ENCODE measurements at regions not wholly inside any gene's neighbourhood (a gene's known extent, or its start where the extent isn't known, plus 50 kb on each side); places are given as distances from the start of the nearest gene placed in this dataset.
A peak's percentile ranks its signal among the peaks of the same experiment; 100 is the strongest.

- no peak for DNase-seq
Measured at GRCh38 chr7:35533902-35534301, 161.0 kb downstream of the HERPUD2 start.

- no peak for DNase-seq
Measured at GRCh38 chr7:35530124-35531109, 164.5 kb downstream of the HERPUD2 start.

- no peak for DNase-seq
Measured at GRCh38 chr7:35529713-35530112, 165.2 kb downstream of the HERPUD2 start.

GRCh38 chr7:35528381-35528977, 166.5 kb downstream of the HERPUD2 start:
- no peak for DNase-seq

DNA sequence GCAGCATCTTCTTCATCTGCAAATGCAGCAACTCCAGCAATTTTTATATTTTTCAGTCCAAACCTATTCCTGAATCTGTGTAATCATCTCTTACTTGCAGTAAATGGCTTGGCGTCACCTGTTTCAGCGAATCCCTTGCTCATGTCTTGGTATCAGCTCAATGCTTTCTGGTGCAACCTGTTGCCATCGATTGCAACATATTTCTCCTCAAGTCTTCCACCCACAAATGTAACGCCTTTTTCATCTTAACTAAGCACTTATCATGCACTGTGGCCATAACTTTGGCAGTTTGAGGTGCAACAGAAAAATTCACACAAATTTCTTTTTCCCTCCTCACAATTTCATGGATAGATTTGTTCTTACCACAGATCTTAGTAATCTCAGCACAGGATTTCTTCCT, 168.3 kb downstream of the HERPUD2 start:
- DNase-seq = no peak

- DNase-seq = no peak
Measured at GRCh38 chr7:35524112-35524804, 170.7 kb downstream of the HERPUD2 start.

DNA sequence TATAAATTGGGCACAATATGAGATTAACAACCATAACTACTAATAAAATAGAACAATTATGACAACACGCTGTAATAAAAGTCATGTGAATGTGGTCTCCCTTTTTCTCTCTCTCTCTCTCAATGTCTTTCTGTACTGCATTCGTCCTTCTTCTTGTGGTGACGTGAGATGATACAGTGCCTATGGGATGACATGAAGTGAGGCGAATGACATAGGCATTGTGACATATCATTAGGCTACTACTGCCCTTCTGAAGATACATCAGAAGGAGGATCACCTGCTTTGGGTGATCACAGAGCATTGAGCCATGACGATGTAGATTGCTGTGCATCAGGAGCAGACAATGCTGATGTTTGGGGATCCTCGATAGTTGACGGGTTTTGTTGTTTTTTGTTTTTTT, 171.6 kb downstream of the HERPUD2 start:
- DNase-seq = no peak

DNA sequence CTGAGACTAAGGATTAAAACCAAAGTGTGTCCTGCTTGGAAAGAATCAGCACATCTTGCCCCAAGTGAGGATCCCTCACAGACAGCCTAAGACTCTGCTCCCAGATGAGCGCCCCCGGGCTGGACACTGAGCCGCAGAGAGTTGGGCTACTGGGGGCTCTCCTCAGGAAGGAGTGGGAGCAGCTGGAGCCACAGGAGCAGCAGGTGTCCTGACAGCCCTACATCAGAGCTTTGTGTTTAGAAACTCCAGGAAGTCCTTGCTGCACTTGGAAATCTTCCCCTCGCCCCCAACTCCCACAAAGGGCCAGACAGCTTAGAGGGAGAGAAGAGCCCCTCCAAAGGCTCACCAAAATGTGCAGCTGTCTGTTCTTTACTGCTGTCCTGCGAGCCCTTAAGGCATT, 172.2 kb downstream of the HERPUD2 start:
- no peak for DNase-seq

DNA sequence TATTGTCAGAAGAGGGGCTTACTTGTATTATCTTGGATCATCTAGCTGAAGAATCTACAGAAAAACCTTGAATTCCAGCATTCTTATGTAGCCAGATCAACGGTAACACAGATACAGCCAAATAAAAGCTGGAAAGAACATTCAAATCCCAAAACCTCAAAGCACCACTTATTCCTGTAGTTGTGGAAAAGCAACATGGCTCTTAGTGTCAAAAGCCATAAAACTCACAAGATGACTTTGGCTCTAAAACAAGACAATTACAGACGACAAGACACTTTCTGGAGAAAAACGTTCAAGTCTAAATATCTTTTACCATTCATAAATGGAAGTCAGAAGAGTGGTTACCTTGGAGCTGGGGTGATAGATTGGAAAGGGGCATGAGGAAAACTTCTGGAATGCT, 173.0 kb downstream of the HERPUD2 start:
- DNase-seq = no peak

DNA sequence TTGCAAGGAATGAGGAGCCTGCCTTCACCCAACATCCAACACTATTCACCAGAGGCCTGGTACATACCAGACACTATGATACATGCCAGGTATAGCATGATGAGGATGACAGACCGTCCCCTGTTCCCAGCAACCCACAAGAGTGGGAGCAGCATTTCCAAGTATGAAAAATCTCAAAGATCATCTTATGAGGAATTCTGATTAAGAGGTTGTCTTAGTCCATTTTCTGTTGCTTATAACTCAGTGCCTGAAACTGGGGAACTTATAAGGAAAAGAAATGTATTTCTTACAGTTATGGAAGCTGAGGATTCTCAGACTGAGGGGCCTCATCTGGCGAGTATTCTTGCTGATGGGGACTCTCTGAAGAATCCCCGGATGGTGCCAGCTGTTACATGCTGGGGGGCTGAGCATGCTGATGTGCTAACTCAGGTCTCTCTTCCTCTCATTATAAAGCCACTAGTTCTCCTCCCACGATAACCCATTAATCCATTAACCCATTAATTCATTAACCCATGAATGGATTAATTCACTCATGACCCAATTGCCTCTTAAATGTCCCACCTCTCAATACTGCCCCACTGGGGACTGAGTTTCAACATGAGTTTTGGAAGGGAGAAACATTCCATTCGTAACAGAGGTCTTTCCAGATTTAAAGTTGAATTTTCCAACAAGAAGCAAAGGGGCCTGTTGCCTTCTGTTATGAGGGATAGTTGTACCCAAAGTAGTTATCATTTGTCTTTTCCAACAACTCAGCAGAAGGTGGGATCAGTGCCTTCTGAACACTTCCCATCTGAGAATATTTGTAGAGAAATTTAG, 173.9 kb downstream of the HERPUD2 start:
- no peak for DNase-seq

- peak; percentile 55 to 65 for DNase-seq
Measured at GRCh38 chr7:35519971-35520809, 174.7 kb downstream of the HERPUD2 start.

DNA sequence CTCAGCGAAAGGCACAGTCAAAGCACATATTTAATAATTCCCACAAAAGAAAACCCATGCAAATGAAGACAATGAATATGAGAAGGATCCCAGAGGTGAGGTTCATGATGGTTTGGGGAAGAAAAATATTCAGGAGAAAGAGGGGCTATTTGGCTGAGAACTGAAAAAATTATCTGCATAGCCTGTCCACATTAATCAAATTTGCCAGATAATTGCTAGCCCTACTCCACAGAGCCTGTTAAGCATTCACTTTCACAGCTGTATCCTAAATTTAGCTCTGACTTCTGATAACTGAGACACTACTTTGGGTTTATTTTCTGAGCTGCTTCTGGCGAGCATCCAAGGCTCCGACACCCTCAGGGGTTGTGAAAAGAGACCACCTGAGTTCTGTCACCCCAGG, 176.2 kb downstream of the HERPUD2 start:
- DNase-seq = no peak

- DNase-seq = no peak
Measured at GRCh38 chr7:35516498-35516897, 178.4 kb downstream of the HERPUD2 start.

- no peak for DNase-seq
Measured at GRCh38 chr7:35513828-35514227, 181.1 kb downstream of the HERPUD2 start.

DNA sequence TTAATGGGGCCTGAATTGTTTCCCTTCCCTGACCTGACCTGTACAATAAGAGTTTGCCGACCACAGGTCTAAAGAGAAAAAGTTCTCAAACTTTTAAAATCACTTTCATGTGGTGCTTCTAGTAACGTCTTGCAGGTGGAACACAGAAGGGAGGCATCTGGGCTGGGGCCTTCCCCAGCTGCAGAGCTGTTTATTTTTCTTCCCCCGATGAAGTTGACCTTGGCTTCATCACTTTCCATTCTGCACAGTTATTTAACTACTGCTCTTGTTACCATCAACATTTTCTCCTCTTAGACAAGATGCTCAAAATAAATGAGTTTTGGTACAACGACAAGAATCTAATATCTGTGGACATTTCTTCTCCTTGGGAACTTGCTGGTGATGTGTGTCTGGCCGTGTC, 181.7 kb downstream of the HERPUD2 start:
- DNase-seq = no peak

- no peak for DNase-seq
Measured at GRCh38 chr7:35512716-35513115, 182.2 kb downstream of the HERPUD2 start.

DNA sequence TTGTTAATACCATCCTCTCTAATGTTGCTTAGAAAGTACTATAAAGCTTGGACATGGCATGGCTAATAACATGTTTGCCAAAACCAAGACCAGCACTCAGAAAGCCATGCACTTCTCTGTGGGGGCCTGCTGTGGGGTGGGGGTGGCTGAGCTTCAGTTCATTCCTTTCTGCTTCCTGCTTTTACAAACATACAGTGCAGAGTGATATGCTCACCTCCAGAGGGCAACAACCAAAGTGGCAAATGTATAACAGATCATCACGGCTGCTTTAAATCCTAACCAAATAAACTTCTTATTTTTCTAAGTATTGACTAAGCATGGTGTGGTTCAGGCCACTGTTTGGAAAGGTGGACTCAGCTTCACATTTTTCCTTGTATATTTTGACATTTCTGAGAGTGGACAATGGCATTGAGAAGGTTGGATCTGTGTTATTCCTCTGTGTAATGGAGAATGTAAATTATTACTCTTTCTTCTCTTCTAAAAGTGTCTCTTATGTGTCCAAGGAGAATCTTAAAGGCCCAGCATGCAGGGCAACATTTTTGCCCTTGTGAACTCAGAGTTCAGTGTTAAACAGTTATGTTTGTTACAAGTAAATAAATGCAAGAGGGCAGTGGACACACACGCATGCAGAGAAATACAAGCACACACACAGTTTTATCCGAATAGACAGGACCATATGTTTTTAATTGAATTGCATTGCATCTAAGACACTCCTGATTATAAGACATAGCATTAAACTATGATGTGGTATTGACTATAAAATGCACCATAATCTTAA, 186.1 kb downstream of the HERPUD2 start:
- DNase-seq = no peak

- DNase-seq = no peak
Measured at GRCh38 chr7:35505066-35505465, 189.9 kb downstream of the HERPUD2 start.

GRCh38 chr7:35504365-35504764, 190.6 kb downstream of the HERPUD2 start:
- DNase-seq = no peak

DNA sequence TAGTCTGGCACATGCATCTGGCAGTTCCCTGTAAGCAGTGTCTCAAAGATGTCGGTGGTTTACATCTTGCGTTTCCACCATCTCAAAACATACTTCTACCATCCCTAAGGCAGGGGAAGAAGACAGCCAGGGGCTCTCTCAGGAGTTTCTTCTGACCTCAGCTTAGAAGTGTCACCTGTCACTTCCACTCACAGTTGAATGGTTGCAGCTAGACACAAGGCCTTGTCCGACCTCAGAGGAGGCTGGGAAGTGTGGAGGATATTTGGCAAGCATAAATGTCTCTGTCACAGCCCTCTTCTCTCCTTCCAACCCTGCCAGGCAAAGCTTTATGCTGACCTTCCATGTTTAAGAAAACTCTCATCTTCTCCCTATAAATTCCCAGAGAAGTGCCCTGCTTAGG, 193.3 kb downstream of the HERPUD2 start:
- no peak for DNase-seq

GRCh38 chr7:35499226-35499625, 195.7 kb downstream of the HERPUD2 start:
- no peak for DNase-seq

Data from SHP77 (cell line).